H9 (cell line): ENCODE measurements at regions not wholly inside any gene's neighbourhood (a gene's known extent, or its start where the extent isn't known, plus 50 kb on each side); places are given as distances from the start of the nearest gene placed in this dataset.

Experiments used
- DNase-seq: peaks from one replicate; pipeline ENCODE4 v3.0.0-alpha.2; 2017
- H2AFZ ChIP-seq: one replicate; pipeline ENCODE4 v1.6.1; 2013; ENCODE audit warnings: mild to moderate bottlenecking, low read length, control low read depth, moderate library complexity
- H2AK5ac ChIP-seq: 2 replicates; pipeline ENCODE4 v1.6.1; 2013; ENCODE audit warnings: low read length, control low read depth, mixed read lengths; ENCODE audit not compliant: insufficient read length
- H2BK120ac ChIP-seq: one replicate; pipeline ENCODE4 v1.6.1; 2013; ENCODE audit warnings: low read depth, mild to moderate bottlenecking, low read length, control low read depth, inconsistent platforms; ENCODE audit not compliant: poor library complexity, severe bottlenecking
- H2BK12ac ChIP-seq: 2 replicates; pipeline ENCODE4 v1.6.1; 2013; ENCODE audit warnings: low read length, control low read depth, mixed read lengths, low read depth; ENCODE audit not compliant: insufficient read length
- H2BK15ac ChIP-seq: 2 replicates; pipeline ENCODE4 v1.6.1; 2013; ENCODE audit warnings: low read depth, low read length, control low read depth
- H2BK20ac ChIP-seq: one replicate; pipeline ENCODE4 v1.6.1; 2013; ENCODE audit warnings: low read depth, mild to moderate bottlenecking, low read length, control low read depth, inconsistent platforms; ENCODE audit not compliant: poor library complexity, severe bottlenecking
- H2BK5ac ChIP-seq: 2 replicates; pipeline ENCODE4 v1.6.1; 2013; ENCODE audit warnings: low read length, control low read depth, mixed read lengths; ENCODE audit not compliant: insufficient read length
- H3K14ac ChIP-seq: 2 replicates; pipeline ENCODE4 v1.6.1; 2013; ENCODE audit warnings: low read length, control low read depth; ENCODE audit not compliant: insufficient read depth
- H3K18ac ChIP-seq: 2 replicates; pipeline ENCODE4 v1.6.1; 2013; ENCODE audit warnings: low read depth, mild to moderate bottlenecking, mixed read lengths, low read length, control low read depth; ENCODE audit not compliant: insufficient read length
- H3K23ac ChIP-seq: 2 replicates; pipeline ENCODE4 v1.6.1; 2013; ENCODE audit warnings: low read length, control low read depth, mixed read lengths, low read depth; ENCODE audit not compliant: insufficient read length
- H3K23me2 ChIP-seq: 2 replicates; pipeline ENCODE4 v1.6.1; 2013; ENCODE audit warnings: low read depth, mild to moderate bottlenecking, mixed read lengths, low read length, control low read depth; ENCODE audit not compliant: insufficient read length, poor library complexity, severe bottlenecking
- H3K27ac ChIP-seq: 2 replicates; pipeline ENCODE4 v1.5.1; 2013; ENCODE audit warnings: low read length, control low read depth, mixed read lengths, low read depth; ENCODE audit not compliant: insufficient read length
- H3K27me3 ChIP-seq: 2 replicates; pipeline ENCODE4 v1.6.1; 2013; ENCODE audit warnings: low read length, control low read depth, inconsistent platforms; ENCODE audit not compliant: insufficient read depth
- H3K4ac ChIP-seq: 2 replicates; pipeline ENCODE4 v1.6.1; 2013; ENCODE audit warnings: low read depth, mild to moderate bottlenecking, control low read depth, inconsistent platforms, low read length, moderate library complexity
- H3K4me1 ChIP-seq: 2 replicates; pipeline ENCODE4 v1.6.1; 2013; ENCODE audit warnings: low read length, control low read depth, inconsistent platforms; ENCODE audit not compliant: insufficient read depth
- H3K4me2 ChIP-seq: 2 replicates; pipeline ENCODE4 v1.6.1; 2013; ENCODE audit warnings: low read length, control low read depth, mixed read lengths; ENCODE audit not compliant: insufficient read length, insufficient read depth
- H3K56ac ChIP-seq: 2 replicates; pipeline ENCODE4 v1.6.1; 2013; ENCODE audit warnings: low read depth, mild to moderate bottlenecking, mixed read lengths, low read length, control low read depth; ENCODE audit not compliant: insufficient read length
- H3K79me1 ChIP-seq: 2 replicates; pipeline ENCODE4 v1.6.1; 2013; ENCODE audit warnings: low read depth, mild to moderate bottlenecking, moderate library complexity, low read length, control low read depth, inconsistent platforms; ENCODE audit not compliant: insufficient read depth, poor library complexity, severe bottlenecking
- H3K79me2 ChIP-seq: 2 replicates; pipeline ENCODE4 v1.6.1; 2013; ENCODE audit warnings: low read length, control low read depth, inconsistent platforms; ENCODE audit not compliant: insufficient read depth
- H3K9ac ChIP-seq: 2 replicates; pipeline ENCODE4 v1.6.1; 2013; ENCODE audit warnings: low read length, control low read depth, mixed read lengths; ENCODE audit not compliant: insufficient read length; ENCODE audit errors: extremely low read depth
- H3K9me3 ChIP-seq: one replicate; pipeline ENCODE4 v1.6.1; 2013; ENCODE audit warnings: low read depth, low read length, inconsistent platforms; ENCODE audit not compliant: control insufficient read depth
- H3T11ph ChIP-seq: one replicate; pipeline ENCODE4 v1.6.1; 2013; ENCODE audit warnings: mild to moderate bottlenecking, low read length, control low read depth, inconsistent platforms
- H4K20me1 ChIP-seq: one replicate; pipeline ENCODE4 v1.6.1; 2013; ENCODE audit not compliant: control insufficient read depth, insufficient read length, insufficient read depth
- H4K5ac ChIP-seq: 2 replicates; pipeline ENCODE4 v1.6.1; 2013; ENCODE audit warnings: low read depth, mild to moderate bottlenecking, mixed read lengths, low read length, control low read depth; ENCODE audit not compliant: insufficient read length
- H4K8ac ChIP-seq: replicated peaks from 2 replicates; pipeline ENCODE4 v1.6.1; 2013; ENCODE audit warnings: low read length, control low read depth, mixed read lengths, low read depth; ENCODE audit not compliant: insufficient read length
- H4K91ac ChIP-seq: 2 replicates; pipeline ENCODE4 v1.6.1; 2013; ENCODE audit warnings: low read depth, mild to moderate bottlenecking, moderate library complexity, mixed read lengths, low read length, control low read depth; ENCODE audit not compliant: insufficient read length
- H3K27ac Mint-ChIP-seq, 3 experiments: 2 replicates in 2 of 3; 3 replicates in 1 of 3; pipeline ENCODE4 v1.8.0; 2020 to 2021; ENCODE audit warnings: mixed read lengths in 3 of 3, mild to moderate bottlenecking in 1 of 3, moderate library complexity in 1 of 3
- H3K27me3 Mint-ChIP-seq: 2 replicates; pipeline ENCODE4 v1.8.0; 2021; ENCODE audit warnings: low read depth, mild to moderate bottlenecking, moderate library complexity, mixed read lengths
- H3K36me3 Mint-ChIP-seq, 3 experiments: 2 replicates in 2 of 3; 3 replicates in 1 of 3; pipeline ENCODE4 v1.8.0; 2020 to 2021; ENCODE audit warnings: low read depth in 3 of 3, mixed read lengths in 3 of 3; ENCODE audit not compliant: insufficient read depth in 1 of 3
- H3K4me1 Mint-ChIP-seq, 2 experiments: 2 replicates each; pipeline ENCODE4 v1.8.0; 2020; ENCODE audit warnings: mixed read lengths in 2 of 2
- H3K4me3 Mint-ChIP-seq, 2 experiments: 2 replicates in 1 of 2; 3 replicates in 1 of 2; pipeline ENCODE4 v1.8.0; 2020 to 2021; ENCODE audit warnings: mild to moderate bottlenecking in 2 of 2, mixed read lengths in 2 of 2, moderate library complexity in 1 of 2
- H3K9me3 Mint-ChIP-seq, 2 experiments: 2 replicates in 1 of 2; 3 replicates in 1 of 2; pipeline ENCODE4 v1.8.0; 2020; ENCODE audit warnings: mild to moderate bottlenecking in 2 of 2, mixed read lengths in 2 of 2, moderate library complexity in 1 of 2
- CTCF ChIP-seq: fragments of 200-600 bp; sonication (generic); conservative IDR thresholded peaks from 3 replicates; pipeline ENCODE4 v1.8.0; 2021; ENCODE audit warnings: antibody characterized with exemption, mild to moderate bottlenecking
- WGBS: extraction: QIAGEN DNeasy Blood & Tissue Kit; methylation state at CpG from one replicate; pipeline ENCODE4 v1.1.7; 2013; ENCODE audit warnings: missing lambda C conversion rate, low lambda C conversion rate, mixed read lengths; ENCODE audit not compliant: insufficient read length; ENCODE audit errors: extremely low coverage; 5-methylcytosine and 5-hydroxymethylcytosine counted together

DNA sequence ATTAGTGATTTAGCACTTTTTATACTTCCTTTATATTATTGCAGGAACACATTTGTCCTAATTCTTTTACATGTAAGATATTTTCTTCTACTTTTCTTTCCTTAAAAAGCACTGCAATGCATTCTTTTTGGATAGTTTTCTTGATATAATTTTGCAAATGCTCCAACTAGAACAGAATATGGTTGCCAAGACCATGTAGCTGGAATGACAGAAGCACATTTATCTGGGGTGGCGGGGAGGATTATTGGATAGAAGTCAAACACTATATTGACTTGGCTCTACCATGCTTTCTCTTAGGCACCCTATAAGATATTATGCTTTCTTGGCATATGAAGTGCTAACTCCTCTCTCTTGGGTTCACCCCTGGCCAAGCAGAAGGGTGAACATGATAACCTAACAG lies 983.5 kb downstream of the FAT4 start:
- H3T11ph ChIP-seq, result no peak overlapping the region
- no peak overlapping the region for H3K4me2 ChIP-seq
- no peak overlapping the region for H4K8ac ChIP-seq
- no peak overlapping the region for H2BK120ac ChIP-seq
- peaks cover 18 to 21% of the 10 kb centered on the region in 2 experiments; a peak in 4 of 5 replicates for H3K9me3 Mint-ChIP-seq
- H3K4me1 ChIP-seq, result no peaks in the 10 kb centered on the region
- H3K27me3 Mint-ChIP-seq, result no peaks in the 10 kb centered on the region
- H4K91ac ChIP-seq, result no peak overlapping the region
- H3K56ac ChIP-seq, result no peak overlapping the region
- H4K5ac ChIP-seq, result no peak overlapping the region
- no peaks in the 10 kb centered on the region for H3K27me3 ChIP-seq
- no peaks in the 10 kb centered on the region for H3K79me1 ChIP-seq
- H3K23ac ChIP-seq, result no peak overlapping the region
- no peak overlapping the region for H2BK20ac ChIP-seq
- no peaks in the 10 kb centered on the region for H3K9me3 ChIP-seq
- H3K14ac ChIP-seq, result no peak overlapping the region
- H2BK15ac ChIP-seq, result no peak overlapping the region
- no peak overlapping the region for H3K4ac ChIP-seq
- H3K36me3 Mint-ChIP-seq, result peaks cover 15 to 23% (median 16%) of the 10 kb centered on the region in 3 experiments
- H2AK5ac ChIP-seq, result no peak overlapping the region
- no peak overlapping the region for H2AFZ ChIP-seq
- H3K79me2 ChIP-seq, result no peaks in the 10 kb centered on the region
- H2BK5ac ChIP-seq, result no peak overlapping the region
- H3K23me2 ChIP-seq, result no peaks in the 10 kb centered on the region
- no peak for DNase-seq
- H3K4me1 Mint-ChIP-seq, result peaks cover 8 to 9% of the 10 kb centered on the region in 2 experiments
- H3K27ac ChIP-seq, result no peak overlapping the region
- no peak for TF ChIP-seq CTCF
- WGBS, result no CpG with 5 or more reads among the region's 1 CpG
- no peak overlapping the region for H3K18ac ChIP-seq
- H4K20me1 ChIP-seq, result no peaks in the 10 kb centered on the region
- H3K9ac ChIP-seq, result no peak overlapping the region
- no peak overlapping the region for H3K4me3 Mint-ChIP-seq
- H3K27ac Mint-ChIP-seq, result no peak overlapping the region
- H2BK12ac ChIP-seq, result no peak overlapping the region
